ENCODE measurements at regions not wholly inside any gene's neighbourhood (a gene's known extent, or its start where the extent isn't known, plus 50 kb on each side); places are given as distances from the start of the nearest gene placed in this dataset.

DNA sequence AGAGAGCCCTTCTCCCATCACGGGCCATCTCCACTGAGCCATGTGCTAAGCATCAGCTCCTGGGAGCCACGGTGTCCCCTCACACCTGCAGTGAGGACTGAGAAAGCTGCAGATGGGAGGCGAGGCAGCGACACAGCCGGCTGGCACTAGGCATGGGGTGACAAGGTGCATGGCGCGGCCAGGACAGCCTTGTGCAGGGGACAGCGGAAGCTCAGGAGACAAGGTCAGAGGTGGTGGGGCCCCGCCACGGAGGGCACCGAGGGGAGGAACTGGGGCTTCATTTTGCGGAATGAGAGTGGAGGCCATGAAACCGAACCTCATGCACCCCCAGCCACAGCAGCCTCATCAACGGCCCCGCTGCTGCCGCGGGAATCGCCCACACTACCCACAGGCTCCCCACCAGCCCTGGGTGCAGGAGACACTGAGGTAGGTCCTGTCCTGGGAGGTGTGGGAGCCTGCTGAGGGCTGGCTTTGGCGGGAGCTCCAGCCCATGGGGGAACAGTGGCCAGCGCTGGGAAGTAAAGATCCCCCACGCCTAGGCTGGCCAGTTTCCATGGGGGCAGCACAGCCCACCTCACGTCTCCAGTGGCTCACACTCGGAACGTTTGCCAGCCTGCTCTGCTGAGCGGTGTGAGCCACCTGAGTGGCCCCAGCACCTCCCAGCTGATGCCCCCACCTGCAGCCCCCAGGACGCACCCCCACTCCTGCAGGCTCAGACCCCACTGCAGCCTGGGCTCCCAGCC is 71.2 kb upstream of the INSIG1 start:
- ATAC-seq (ENCODE audit: insufficient read depth, low read depth): no peak
- no peak overlapping the region for H2AFZ ChIP-seq (ENCODE audit: low read depth, low read length)
- no peak overlapping the region for H3K27ac ChIP-seq (ENCODE audit: low read length)
- H3K4me1 ChIP-seq (ENCODE audit: insufficient read depth, low read length): no peaks in the 10 kb centered on the region
- no peaks in the 10 kb centered on the region for H3K79me2 ChIP-seq (ENCODE audit: insufficient read depth, low read length)
- H3K9ac ChIP-seq (ENCODE audit: low read depth, low read length): no peak overlapping the region
- no peaks in the 10 kb centered on the region for H3K27me3 ChIP-seq (ENCODE audit: insufficient read depth, low read length, poor library complexity)
- no peak overlapping the region for H3K4me3 ChIP-seq (ENCODE audit: low read depth in 1 of 2, low read length in 2 of 2)
- no peak for TF ChIP-seq EZH2 (IDR thresholded peaks at IDR 0.05; ENCODE audit: borderline replicate concordance, low read depth, low read length, severe bottlenecking)
- TF ChIP-seq, protein P1, sequence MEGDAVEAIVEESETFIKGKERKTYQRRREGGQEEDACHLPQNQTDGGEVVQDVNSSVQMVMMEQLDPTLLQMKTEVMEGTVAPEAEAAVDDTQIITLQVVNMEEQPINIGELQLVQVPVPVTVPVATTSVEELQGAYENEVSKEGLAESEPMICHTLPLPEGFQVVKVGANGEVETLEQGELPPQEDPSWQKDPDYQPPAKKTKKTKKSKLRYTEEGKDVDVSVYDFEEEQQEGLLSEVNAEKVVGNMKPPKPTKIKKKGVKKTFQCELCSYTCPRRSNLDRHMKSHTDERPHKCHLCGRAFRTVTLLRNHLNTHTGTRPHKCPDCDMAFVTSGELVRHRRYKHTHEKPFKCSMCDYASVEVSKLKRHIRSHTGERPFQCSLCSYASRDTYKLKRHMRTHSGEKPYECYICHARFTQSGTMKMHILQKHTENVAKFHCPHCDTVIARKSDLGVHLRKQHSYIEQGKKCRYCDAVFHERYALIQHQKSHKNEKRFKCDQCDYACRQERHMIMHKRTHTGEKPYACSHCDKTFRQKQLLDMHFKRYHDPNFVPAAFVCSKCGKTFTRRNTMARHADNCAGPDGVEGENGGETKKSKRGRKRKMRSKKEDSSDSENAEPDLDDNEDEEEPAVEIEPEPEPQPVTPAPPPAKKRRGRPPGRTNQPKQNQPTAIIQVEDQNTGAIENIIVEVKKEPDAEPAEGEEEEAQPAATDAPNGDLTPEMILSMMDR (IDR thresholded peaks at IDR 0.05; ENCODE audit: borderline replicate concordance, extremely low read depth, low read length, poor library complexity, severe bottlenecking): no peak
- H3K9me3 ChIP-seq (ENCODE audit: insufficient read depth, low read length, severe bottlenecking): no peaks in the 10 kb centered on the region
- no peaks in the 10 kb centered on the region for H3K36me3 ChIP-seq (ENCODE audit: insufficient read depth, low read length)
- no peak for DNase-seq
- H4K20me1 ChIP-seq (ENCODE audit: insufficient read depth, low read length): no peaks in the 10 kb centered on the region
- no peak overlapping the region for H3K4me2 ChIP-seq (ENCODE audit: insufficient read depth, low read length)

DNA sequence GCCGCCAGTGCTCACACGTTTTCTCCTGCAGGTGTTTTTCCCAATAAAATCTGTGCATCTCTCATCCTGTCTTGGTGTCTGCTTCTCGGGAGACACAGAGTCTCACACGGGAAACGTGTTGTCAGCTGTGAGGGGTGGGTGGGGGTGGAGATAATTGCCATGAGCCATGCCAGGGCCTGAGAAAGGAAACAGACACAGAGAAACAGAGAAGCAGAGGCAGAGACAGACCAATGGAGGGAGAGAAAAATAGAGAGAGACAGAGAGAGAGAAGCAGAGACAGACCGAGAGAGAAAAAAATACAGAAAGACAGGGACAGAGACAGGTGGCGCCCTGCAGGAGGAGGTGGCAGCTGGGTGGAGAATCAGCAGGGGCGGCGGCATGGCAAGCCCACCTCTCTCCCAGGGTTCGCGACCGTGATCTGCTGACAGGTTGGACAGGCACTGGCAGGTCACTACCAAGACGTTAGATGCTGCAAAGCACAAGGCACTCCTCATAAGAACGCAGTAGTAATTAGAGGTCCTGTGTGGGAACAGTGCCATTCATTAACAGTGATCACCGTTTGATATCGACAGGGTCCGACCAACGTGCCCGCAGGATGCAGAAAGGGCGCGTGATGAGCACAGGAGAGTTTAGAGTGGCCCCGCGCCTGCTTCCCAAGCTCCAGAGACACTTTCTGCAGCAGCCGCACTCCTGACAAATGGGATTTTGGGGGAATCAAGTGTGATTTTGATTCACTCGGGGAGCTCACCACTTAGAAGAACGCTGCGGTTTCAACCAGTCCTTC is 70.5 kb upstream of the INSIG1 start:
- Histone ChIP-seq H4K20me1 (ENCODE audit: insufficient read depth, low read length) (no peaks in the 10 kb centered on the region), H3K27me3 (ENCODE audit: insufficient read depth, low read length, poor library complexity) (no peaks in the 10 kb centered on the region), H3K36me3 (ENCODE audit: insufficient read depth, low read length) (no peaks in the 10 kb centered on the region), H3K79me2 (ENCODE audit: insufficient read depth, low read length) (no peaks in the 10 kb centered on the region), H3K4me3 (ENCODE audit: low read depth in 1 of 2, low read length in 2 of 2) (no peak overlapping the region), H2AFZ (ENCODE audit: low read depth, low read length) (no peak overlapping the region), H3K4me1 (ENCODE audit: insufficient read depth, low read length) (no peaks in the 10 kb centered on the region), H3K27ac (ENCODE audit: low read length) (no peak overlapping the region), H3K9ac (ENCODE audit: low read depth, low read length) (no peak overlapping the region), H3K4me2 (ENCODE audit: insufficient read depth, low read length) (no peak overlapping the region), H3K9me3 (ENCODE audit: insufficient read depth, low read length, severe bottlenecking) (no peaks in the 10 kb centered on the region)
- TF ChIP-seq EZH2 (IDR thresholded peaks at IDR 0.05; ENCODE audit: borderline replicate concordance, low read depth, low read length, severe bottlenecking): no peak
- TF ChIP-seq, protein P1 (IDR thresholded peaks at IDR 0.05; ENCODE audit: borderline replicate concordance, extremely low read depth, low read length, poor library complexity, severe bottlenecking): no peak
- DNase-seq (no peak), ATAC-seq (ENCODE audit: insufficient read depth, low read depth) (no peak)

DNA sequence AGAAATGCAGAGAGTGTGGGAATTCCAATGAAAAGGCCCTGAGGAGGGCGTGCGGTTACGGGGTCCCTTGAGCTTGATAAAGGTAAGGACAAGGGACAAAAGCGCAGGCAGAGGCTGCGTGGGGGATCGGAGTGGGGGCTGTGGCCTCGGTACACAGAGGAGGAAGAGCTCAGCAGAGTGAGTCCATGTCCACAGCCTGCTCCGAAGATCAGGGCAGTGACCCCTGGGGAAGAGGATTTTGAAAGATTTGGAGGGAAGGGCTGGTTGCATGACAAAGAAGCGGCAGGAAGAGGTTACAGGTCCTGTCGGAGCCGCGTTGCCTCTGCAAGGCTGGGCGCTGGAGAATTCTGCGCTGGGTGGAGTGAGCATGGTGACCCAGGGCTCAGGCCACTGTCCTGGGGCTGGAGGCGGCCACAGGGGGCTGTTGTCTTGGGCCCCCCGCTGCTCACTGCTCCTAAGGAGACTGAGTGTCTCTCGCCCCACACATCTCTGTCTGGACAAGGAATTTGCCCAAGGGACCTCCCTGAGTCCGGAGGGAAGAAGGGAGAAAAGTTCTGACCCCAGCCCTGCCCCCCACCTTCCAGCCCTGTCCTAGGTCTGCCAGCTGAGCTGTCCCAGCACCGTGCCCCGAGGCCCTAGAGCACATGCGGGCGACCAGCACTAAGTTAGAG is 69.8 kb upstream of the INSIG1 start:
- Histone ChIP-seq H3K4me2 (ENCODE audit: insufficient read depth, low read length) (no peak overlapping the region), H3K4me3 (ENCODE audit: low read depth in 1 of 2, low read length in 2 of 2) (no peak overlapping the region), H2AFZ (ENCODE audit: low read depth, low read length) (no peak overlapping the region), H3K27me3 (ENCODE audit: insufficient read depth, low read length, poor library complexity) (no peaks in the 10 kb centered on the region), H3K9ac (ENCODE audit: low read depth, low read length) (no peak overlapping the region), H3K36me3 (ENCODE audit: insufficient read depth, low read length) (no peaks in the 10 kb centered on the region), H3K4me1 (ENCODE audit: insufficient read depth, low read length) (no peaks in the 10 kb centered on the region), H3K9me3 (ENCODE audit: insufficient read depth, low read length, severe bottlenecking) (no peaks in the 10 kb centered on the region), H4K20me1 (ENCODE audit: insufficient read depth, low read length) (no peaks in the 10 kb centered on the region), H3K27ac (ENCODE audit: low read length) (no peak overlapping the region), H3K79me2 (ENCODE audit: insufficient read depth, low read length) (no peaks in the 10 kb centered on the region)
- TF ChIP-seq, protein P1 (IDR thresholded peaks at IDR 0.05; ENCODE audit: borderline replicate concordance, extremely low read depth, low read length, poor library complexity, severe bottlenecking): no peak
- TF ChIP-seq EZH2 (IDR thresholded peaks at IDR 0.05; ENCODE audit: borderline replicate concordance, low read depth, low read length, severe bottlenecking): no peak
- DNase-seq (no peak), ATAC-seq (ENCODE audit: insufficient read depth, low read depth) (no peak)
